ENCODE measurements at regions not wholly inside any gene's neighbourhood (a gene's known extent, or its start where the extent isn't known, plus 50 kb on each side); places are given as distances from the start of the nearest gene placed in this dataset.

GRCh38 chr15:96415513-96416217 lies 85.2 kb downstream of the NR2F2 start:
- no peak for DNase-seq

- no peak for DNase-seq
Observed at GRCh38 chr15:96416218-96416933, 85.9 kb downstream of the NR2F2 start.

- no peak for DNase-seq
Observed at GRCh38 chr15:96416934-96417759, 86.6 kb downstream of the NR2F2 start.

- no peak for DNase-seq
Observed at GRCh38 chr15:96417760-96418130, 87.2 kb downstream of the NR2F2 start.

GRCh38 chr15:96418146-96418545 lies 87.6 kb downstream of the NR2F2 start:
- no peak for DNase-seq

- DNase-seq, result no peak
Observed at GRCh38 chr15:96421178-96421601, 90.7 kb downstream of the NR2F2 start.

GRCh38 chr15:96422125-96422524 lies 91.6 kb downstream of the NR2F2 start:
- no peak for DNase-seq

- no peak for DNase-seq
Observed at GRCh38 chr15:96424674-96425073, 94.2 kb downstream of the NR2F2 start.

GRCh38 chr15:96428742-96429141 lies 98.2 kb downstream of the NR2F2 start:
- no peak for DNase-seq

GRCh38 chr15:96431786-96432185 lies 101.3 kb downstream of the NR2F2 start:
- no peak for DNase-seq

GRCh38 chr15:96435022-96435421 lies 104.5 kb downstream of the NR2F2 start:
- no peak for DNase-seq

GRCh38 chr15:96435841-96436240 lies 105.3 kb downstream of the NR2F2 start:
- no peak for DNase-seq

GRCh38 chr15:96440978-96441377 lies 110.5 kb downstream of the NR2F2 start:
- no peak for DNase-seq

GRCh38 chr15:96442076-96442475 lies 111.6 kb downstream of the NR2F2 start:
- DNase-seq, result no peak

- DNase-seq, result no peak
Observed at GRCh38 chr15:96444865-96445264, 114.4 kb downstream of the NR2F2 start.

- no peak for DNase-seq
Observed at GRCh38 chr15:96448923-96449322, 118.4 kb downstream of the NR2F2 start.

GRCh38 chr15:96457841-96458240 lies 127.3 kb downstream of the NR2F2 start:
- DNase-seq, result no peak

GRCh38 chr15:96460106-96460505 lies 129.6 kb downstream of the NR2F2 start:
- no peak for DNase-seq

- DNase-seq, result no peak
Observed at GRCh38 chr15:96462768-96463750, 132.6 kb downstream of the NR2F2 start.

GRCh38 chr15:96466389-96466947 lies 136.0 kb downstream of the NR2F2 start:
- DNase-seq, result no peak

GRCh38 chr15:96468036-96468435 lies 137.5 kb downstream of the NR2F2 start:
- DNase-seq, result no peak

- no peak for DNase-seq
Observed at GRCh38 chr15:96470681-96471310, 140.3 kb downstream of the NR2F2 start.
